Kidney epithelial cell (primary cell): ENCODE measurements at regions not wholly inside any gene's neighbourhood (a gene's known extent, or its start where the extent isn't known, plus 50 kb on each side); places are given as distances from the start of the nearest gene placed in this dataset.

ENCODE experiments used
- DNase-seq: peaks from one replicate; pipeline ENCODE4 v3.0.0-alpha.2; 2010; ENCODE audit warnings: low read depth
- H3K27me3 ChIP-seq: 2 replicates; pipeline ENCODE4 v1.6.0; 2011; ENCODE audit warnings: low read length; ENCODE audit not compliant: control insufficient read depth, insufficient read depth
- H3K36me3 ChIP-seq: 2 replicates; pipeline ENCODE4 v1.5.1; 2011; ENCODE audit warnings: low read length; ENCODE audit not compliant: control insufficient read depth, insufficient read depth
- H3K4me3 ChIP-seq: 2 replicates; pipeline ENCODE4 v1.5.1; 2011; ENCODE audit warnings: low read depth, mild to moderate bottlenecking, control low read depth, low read length
- CTCF ChIP-seq: IDR thresholded peaks from 2 replicates; pipeline ENCODE4 v1.5.1; 2011; ENCODE audit warnings: mild to moderate bottlenecking, moderate library complexity, low read length, control low read depth, inconsistent platforms; ENCODE audit not compliant: insufficient read depth, poor library complexity, severe bottlenecking

- Histone ChIP-seq H3K36me3 (no peaks in the 10 kb centered on the region), H3K4me3 (no peak overlapping the region), H3K27me3 (no peaks in the 10 kb centered on the region)
- no peak for TF ChIP-seq CTCF
- no peak for DNase-seq
These were observed 788.5 kb upstream of the LRRTM1 start for GRCh38 chr2:81093031-81093430.

GRCh38 chr2:81087646-81088045, 783.1 kb upstream of the LRRTM1 start:
- Histone ChIP-seq H3K36me3 (no peaks in the 10 kb centered on the region), H3K27me3 (no peaks in the 10 kb centered on the region), H3K4me3 (no peak overlapping the region)
- no peak for TF ChIP-seq CTCF
- DNase-seq, result no peak

GRCh38 chr2:81084101-81084500, 779.5 kb upstream of the LRRTM1 start:
- no peaks in the 10 kb centered on the region for H3K27me3 ChIP-seq
- H3K4me3 ChIP-seq, result no peak overlapping the region
- H3K36me3 ChIP-seq, result no peaks in the 10 kb centered on the region
- TF ChIP-seq CTCF, result no peak
- no peak for DNase-seq

- DNase-seq, result no peak
- H3K27me3 ChIP-seq, result no peaks in the 10 kb centered on the region
- no peak for TF ChIP-seq CTCF
- no peak overlapping the region for H3K4me3 ChIP-seq
- H3K36me3 ChIP-seq, result no peaks in the 10 kb centered on the region
These were observed 774.1 kb upstream of the LRRTM1 start for GRCh38 chr2:81078631-81079030.

- Histone ChIP-seq H3K27me3 (no peaks in the 10 kb centered on the region), H3K36me3 (no peaks in the 10 kb centered on the region), H3K4me3 (no peak overlapping the region)
- no peak for DNase-seq
- TF ChIP-seq CTCF, result no peak
These were observed 773.5 kb upstream of the LRRTM1 start for GRCh38 chr2:81078102-81078501.

- no peak for DNase-seq
These were observed 772.8 kb upstream of the LRRTM1 start for GRCh38 chr2:81077396-81077795.

More at GRCh38 chr2:81077396-81077795, 772.8 kb upstream of the LRRTM1 start:
- no peaks in the 10 kb centered on the region for H3K27me3 ChIP-seq
- H3K4me3 ChIP-seq, result no peak overlapping the region
- no peaks in the 10 kb centered on the region for H3K36me3 ChIP-seq
- TF ChIP-seq CTCF, result no peak
